NB4 (cell line): ENCODE measurements at regions not wholly inside any gene's neighbourhood (a gene's known extent, or its start where the extent isn't known, plus 50 kb on each side); places are given as distances from the start of the nearest gene placed in this dataset.

ENCODE experiments used
- CTCF ChIP-seq: IDR thresholded peaks from one replicate; pipeline ENCODE4 v1.5.1; 2012; ENCODE audit warnings: low read depth, low read length
- MAX ChIP-seq: IDR thresholded peaks from 2 replicates; pipeline ENCODE4 v1.6.1; 2011; ENCODE audit warnings: low read depth, low read length
- POLR2A ChIP-seq: IDR thresholded peaks from 2 replicates; pipeline ENCODE4 v1.6.1; 2011; ENCODE audit warnings: mild to moderate bottlenecking; ENCODE audit not compliant: insufficient read length; ENCODE audit errors: extremely low read depth

GRCh38 chr18:60021556-60021955 is 121.8 kb downstream of the PMAIP1 start:
- TF ChIP-seq CTCF (no peak), POLR2A (no peak), MAX (no peak)
